ENCODE measurements at regions not wholly inside any gene's neighbourhood (a gene's known extent, or its start where the extent isn't known, plus 50 kb on each side); places are given as distances from the start of the nearest gene placed in this dataset.

- no peaks in the 10 kb centered on the region for H3K9me3 ChIP-seq (ENCODE audit: control insufficient read depth in 2 of 3, insufficient read depth in 1 of 3, low read length in 3 of 3)
- no peaks in the 10 kb centered on the region for H3K27me3 ChIP-seq (ENCODE audit: control insufficient read depth, insufficient read depth, low read length)
- no peaks in the 10 kb centered on the region for H3K36me3 ChIP-seq (ENCODE audit: control insufficient read depth in 2 of 3, insufficient read depth in 3 of 3, low read length in 3 of 3)
- H3K4me1 ChIP-seq (ENCODE audit: control insufficient read depth in 2 of 3, insufficient read depth in 2 of 3, low read depth in 1 of 3, low read length in 3 of 3): no peaks in the 10 kb centered on the region
- no peak overlapping the region for H3K27ac ChIP-seq (ENCODE audit: low read depth in 2 of 2, low read length in 2 of 2)
- intact Hi-C loops (cut with DNase I): no loop called here
- FAIRE-seq (no peak), DNase-seq (no peak)
- no peak overlapping the region for H3K4me3 ChIP-seq (ENCODE audit: low read length in 3 of 3)
- H3K9ac ChIP-seq (ENCODE audit: low read length in 3 of 3): no peak overlapping the region
- no peak for TF ChIP-seq CTCF (IDR thresholded peaks at IDR 0.05; ENCODE audit: borderline replicate concordance, extremely low read depth, insufficient read depth)
Observed at GRCh38 chr1:191528275-191528674, 630.0 kb upstream of the RGS18 start.

GRCh38 chr1:191530928-191531327, 627.3 kb upstream of the RGS18 start:
- Histone ChIP-seq H3K4me3 (ENCODE audit: low read length in 3 of 3) (no peak overlapping the region), H3K36me3 (ENCODE audit: control insufficient read depth in 2 of 3, insufficient read depth in 3 of 3, low read length in 3 of 3) (no peaks in the 10 kb centered on the region), H3K27me3 (ENCODE audit: control insufficient read depth, insufficient read depth, low read length) (no peaks in the 10 kb centered on the region), H3K27ac (ENCODE audit: low read depth in 2 of 2, low read length in 2 of 2) (no peak overlapping the region), H3K9ac (ENCODE audit: low read length in 3 of 3) (no peak overlapping the region), H3K4me1 (ENCODE audit: control insufficient read depth in 2 of 3, insufficient read depth in 2 of 3, low read depth in 1 of 3, low read length in 3 of 3) (no peaks in the 10 kb centered on the region), H3K9me3 (ENCODE audit: control insufficient read depth in 2 of 3, insufficient read depth in 1 of 3, low read length in 3 of 3) (no peaks in the 10 kb centered on the region)
- no peak for DNase-seq
- no peak for FAIRE-seq
- intact Hi-C loops (cut with DNase I): no loop called here
- no peak for TF ChIP-seq CTCF (IDR thresholded peaks at IDR 0.05; ENCODE audit: borderline replicate concordance, extremely low read depth, insufficient read depth)

GRCh38 chr1:191533254-191533653, 625.0 kb upstream of the RGS18 start:
- intact Hi-C loops (cut with DNase I): no loop called here
- H3K4me3 ChIP-seq (ENCODE audit: low read length in 3 of 3): no peak overlapping the region
- H3K27ac ChIP-seq (ENCODE audit: low read depth in 2 of 2, low read length in 2 of 2): no peak overlapping the region
- H3K4me1 ChIP-seq (ENCODE audit: control insufficient read depth in 2 of 3, insufficient read depth in 2 of 3, low read depth in 1 of 3, low read length in 3 of 3): no peaks in the 10 kb centered on the region
- H3K27me3 ChIP-seq (ENCODE audit: control insufficient read depth, insufficient read depth, low read length): no peaks in the 10 kb centered on the region
- FAIRE-seq: no peak
- TF ChIP-seq CTCF (IDR thresholded peaks at IDR 0.05; ENCODE audit: borderline replicate concordance, extremely low read depth, insufficient read depth): no peak
- H3K9ac ChIP-seq (ENCODE audit: low read length in 3 of 3): no peak overlapping the region
- no peak for DNase-seq
- no peaks in the 10 kb centered on the region for H3K36me3 ChIP-seq (ENCODE audit: control insufficient read depth in 2 of 3, insufficient read depth in 3 of 3, low read length in 3 of 3)
- H3K9me3 ChIP-seq (ENCODE audit: control insufficient read depth in 2 of 3, insufficient read depth in 1 of 3, low read length in 3 of 3): peaks cover 0 to 8% (median 0%) of the 10 kb centered on the region in 3 donors

- Histone ChIP-seq H3K4me1 (ENCODE audit: control insufficient read depth in 2 of 3, insufficient read depth in 2 of 3, low read depth in 1 of 3, low read length in 3 of 3) (no peaks in the 10 kb centered on the region), H3K9me3 (ENCODE audit: control insufficient read depth in 2 of 3, insufficient read depth in 1 of 3, low read length in 3 of 3) (peaks cover 0 to 8% (median 0%) of the 10 kb centered on the region in 3 donors), H3K36me3 (ENCODE audit: control insufficient read depth in 2 of 3, insufficient read depth in 3 of 3, low read length in 3 of 3) (no peaks in the 10 kb centered on the region), H3K27me3 (ENCODE audit: control insufficient read depth, insufficient read depth, low read length) (no peaks in the 10 kb centered on the region), H3K27ac (ENCODE audit: low read depth in 2 of 2, low read length in 2 of 2) (no peak overlapping the region), H3K9ac (ENCODE audit: low read length in 3 of 3) (no peak overlapping the region), H3K4me3 (ENCODE audit: low read length in 3 of 3) (no peak overlapping the region)
- DNase-seq: no peak
- TF ChIP-seq CTCF (IDR thresholded peaks at IDR 0.05; ENCODE audit: borderline replicate concordance, extremely low read depth, insufficient read depth): no peak
- FAIRE-seq: no peak
- intact Hi-C loops (cut with DNase I): no loop called here
Observed at GRCh38 chr1:191536791-191537429, 621.4 kb upstream of the RGS18 start.

Data from kidney (tissue), 13 donors.